K562 (cell line): ENCODE measurements at regions not wholly inside any gene's neighbourhood (a gene's known extent, or its start where the extent isn't known, plus 50 kb on each side); places are given as distances from the start of the nearest gene placed in this dataset.

Experiments
- CBX2 ChIP-seq: fragments of 200-600 bp; sonication (generic); IDR thresholded peaks from one replicate; pipeline ENCODE4 v1.6.1; 2012; ENCODE audit warnings: mild to moderate bottlenecking, low read length, inconsistent platforms; ENCODE audit not compliant: insufficient read depth, poor library complexity, severe bottlenecking
- POLR2AphosphoS5 ChIP-seq: IDR thresholded peaks from 2 replicates; pipeline ENCODE4 v1.6.1; 2011; ENCODE audit warnings: mild to moderate bottlenecking, low read depth, low read length, moderate library complexity; ENCODE audit not compliant: control insufficient read depth, insufficient read depth
- SRF ChIP-seq, 2 experiments: fragments of 250-450, 450-650 bp in 1 of 2; sonication (Bioruptor Pico) in 1 of 2; sonication (generic) in 1 of 2; formaldehyde crosslinking; IDR thresholded peaks; 2 replicates each; pipeline versions ENCODE4 v1.5.0 to v1.5.1; 2020 to 2022; ENCODE audit warnings: mild to moderate bottlenecking in 1 of 2, missing genetic modification reagents in 1 of 2
- TBP ChIP-seq: optimal IDR thresholded peaks from 2 replicates; pipeline ENCODE3; 2011; ENCODE audit warnings: low read depth, low read length, improper control_type of control experiment
- TEAD1 ChIP-seq, 2 experiments: fragments of 450-650 bp in 1 of 2; sonication (generic) in 1 of 2; formaldehyde crosslinking; IDR thresholded peaks; 2 replicates each; pipeline versions ENCODE4 v1.4.0 to v1.8.0; 2020 to 2022; ENCODE audit warnings: mild to moderate bottlenecking in 2 of 2, missing genetic modification reagents in 1 of 2

DNA sequence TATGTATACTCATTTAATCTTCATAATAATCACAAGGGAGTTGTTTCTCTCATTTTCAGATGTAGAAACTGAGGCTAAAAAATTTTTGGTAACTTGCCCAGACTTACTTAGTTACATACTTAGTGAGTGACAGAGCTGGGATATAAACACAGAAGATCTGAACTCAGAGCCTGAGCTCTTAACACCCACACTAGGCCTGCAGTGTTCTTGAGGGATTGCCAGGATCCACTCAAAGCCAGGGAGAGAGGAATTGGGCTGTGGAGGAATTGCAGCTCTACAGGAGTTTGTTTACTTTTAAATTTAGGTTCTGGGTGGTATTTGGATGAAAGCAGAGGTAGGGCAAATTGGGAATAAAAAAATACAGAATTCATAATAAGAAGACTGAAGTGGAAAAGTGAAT is 515.1 kb upstream of the PLXNA2 start:
- TF ChIP-seq CBX2 (no peak), TEAD1 (CRISPR knock-in tag; IDR thresholded peaks at IDR 0.05) (no peak), TBP (no peak), SRF (CRISPR knock-in tag; IDR thresholded peaks at IDR 0.05) (no peak), POLR2AphosphoS5 (no peak)
